SK-N-SH (cell line): ENCODE measurements at regions not wholly inside any gene's neighbourhood (a gene's known extent, or its start where the extent isn't known, plus 50 kb on each side); places are given as distances from the start of the nearest gene placed in this dataset.

Experiments
- CTCF ChIP-seq: fragments of 200-600 bp; sonication (generic); IDR thresholded peaks from 2 replicates; pipeline ENCODE4 v1.6.1; 2017; ENCODE audit warnings: antibody characterized with exemption, mild to moderate bottlenecking, moderate library complexity
- MEF2A ChIP-seq: IDR thresholded peaks from 2 replicates; pipeline ENCODE4 v1.4.0; 2012; ENCODE audit warnings: low read depth, borderline replicate concordance
- TEAD4 ChIP-seq: IDR thresholded peaks from 2 replicates; pipeline ENCODE4 v1.4.0; 2012; ENCODE audit warnings: mild to moderate bottlenecking, borderline replicate concordance; ENCODE audit not compliant: insufficient read depth
- YY1 ChIP-seq: IDR thresholded peaks from 2 replicates; pipeline ENCODE4 v1.4.0; 2012; ENCODE audit warnings: low read depth, mild to moderate bottlenecking
- TF ChIP-seq, protein P1 (sequence below): IDR thresholded peaks from 2 replicates; pipeline ENCODE4; 2012
- TF ChIP-seq, protein P2 (sequence below): IDR thresholded peaks from 2 replicates; pipeline ENCODE4 v1.4.0; 2012; ENCODE audit warnings: low read depth

DNA sequence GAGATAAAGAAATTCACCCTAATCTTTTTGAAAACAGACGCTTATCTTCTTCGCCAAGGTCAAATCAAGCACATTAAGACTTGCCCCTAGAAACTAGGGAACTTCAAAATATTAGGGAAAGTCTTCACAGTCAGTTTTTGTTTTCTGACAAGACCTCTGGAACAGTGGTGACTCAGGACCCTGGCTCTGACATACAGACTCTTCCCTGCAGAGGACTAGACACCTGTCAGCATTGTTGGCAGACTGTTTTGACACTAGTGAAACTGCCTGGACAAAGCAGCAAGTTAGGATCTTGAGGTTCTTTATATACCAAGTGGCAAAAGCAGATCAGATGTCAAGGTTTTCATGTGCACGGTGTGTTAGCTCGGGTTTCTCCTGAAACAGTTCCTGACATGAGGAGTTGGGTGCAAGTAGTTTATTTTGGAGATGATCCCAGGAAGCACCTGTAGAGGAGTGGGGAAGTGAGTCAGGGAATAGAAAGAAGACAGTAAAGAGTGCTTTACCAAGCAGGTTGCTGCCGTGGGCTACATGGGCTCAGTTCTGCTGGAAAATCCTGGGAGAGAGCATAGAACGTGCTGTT is 182.0 kb upstream of the IRX5 start:
- no peak for TF ChIP-seq YY1
- TF ChIP-seq CTCF = no peak
- TF ChIP-seq, protein P1, sequence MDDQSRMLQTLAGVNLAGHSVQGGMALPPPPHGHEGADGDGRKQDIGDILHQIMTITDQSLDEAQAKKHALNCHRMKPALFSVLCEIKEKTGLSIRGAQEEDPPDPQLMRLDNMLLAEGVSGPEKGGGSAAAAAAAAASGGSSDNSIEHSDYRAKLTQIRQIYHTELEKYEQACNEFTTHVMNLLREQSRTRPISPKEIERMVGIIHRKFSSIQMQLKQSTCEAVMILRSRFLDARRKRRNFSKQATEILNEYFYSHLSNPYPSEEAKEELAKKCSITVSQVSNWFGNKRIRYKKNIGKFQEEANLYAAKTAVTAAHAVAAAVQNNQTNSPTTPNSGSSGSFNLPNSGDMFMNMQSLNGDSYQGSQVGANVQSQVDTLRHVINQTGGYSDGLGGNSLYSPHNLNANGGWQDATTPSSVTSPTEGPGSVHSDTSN = no peak
- TF ChIP-seq TEAD4 = no peak
- TF ChIP-seq, protein P2, sequence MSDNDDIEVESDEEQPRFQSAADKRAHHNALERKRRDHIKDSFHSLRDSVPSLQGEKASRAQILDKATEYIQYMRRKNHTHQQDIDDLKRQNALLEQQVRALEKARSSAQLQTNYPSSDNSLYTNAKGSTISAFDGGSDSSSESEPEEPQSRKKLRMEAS = no peak
- TF ChIP-seq MEF2A = no peak
